ENCODE measurements at regions not wholly inside any gene's neighbourhood (a gene's known extent, or its start where the extent isn't known, plus 50 kb on each side); places are given as distances from the start of the nearest gene placed in this dataset.

- no peak for DNase-seq (ENCODE audit: low spot score)
Measured at GRCh38 chr18:38077229-38077628, 511.6 kb upstream of the CELF4 start.

- DNase-seq (ENCODE audit: low spot score) = no peak
Measured at GRCh38 chr18:38076346-38077070, 510.9 kb upstream of the CELF4 start.

DNA sequence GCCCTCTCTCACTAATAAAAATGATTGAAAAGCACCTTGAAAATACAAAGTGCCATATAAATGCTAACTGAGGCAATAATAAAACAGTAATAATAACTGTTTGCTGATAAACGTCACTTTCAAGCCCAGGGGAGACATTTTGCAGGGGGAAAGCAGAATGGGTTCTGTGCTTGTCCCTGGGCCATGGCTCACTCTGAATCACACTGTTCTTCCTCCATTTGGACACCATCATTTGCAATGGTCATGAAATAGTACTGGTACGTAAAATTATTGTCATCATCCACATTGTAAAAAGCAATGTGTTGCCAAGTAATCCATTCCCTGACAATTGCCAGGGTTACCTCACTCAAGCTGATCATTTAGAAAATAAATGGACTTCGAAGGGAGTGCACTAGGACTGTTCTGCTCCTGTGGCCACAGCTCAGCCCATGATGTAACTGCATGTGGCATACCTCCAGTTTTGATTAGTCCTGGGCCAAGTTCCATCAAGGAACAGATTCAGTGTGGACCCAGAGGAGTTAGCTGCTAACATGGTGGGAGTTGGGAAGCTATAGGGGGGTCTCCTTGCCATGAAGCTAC lies 508.8 kb upstream of the CELF4 start:
- no peak for DNase-seq (ENCODE audit: low spot score)

DNA sequence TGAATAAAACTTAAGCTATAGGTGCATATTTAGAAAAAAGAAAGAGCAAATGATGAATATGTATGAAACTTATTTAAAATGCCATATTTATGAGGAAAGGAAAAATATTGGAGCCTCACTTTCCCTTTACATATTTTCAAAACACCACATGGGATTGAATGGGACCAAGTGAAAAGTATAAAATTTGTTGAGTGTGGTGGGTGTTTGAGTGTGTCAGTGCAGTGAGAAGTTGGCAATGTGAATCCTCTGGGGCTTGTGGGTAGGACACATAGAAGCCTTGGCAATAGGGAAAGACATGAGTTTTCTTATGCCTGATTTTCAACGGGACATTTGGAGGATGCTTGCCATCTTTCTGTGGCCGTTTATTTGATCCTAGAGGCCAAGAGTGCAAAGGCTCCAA lies 502.2 kb upstream of the CELF4 start:
- no peak for DNase-seq (ENCODE audit: low spot score)

DNA sequence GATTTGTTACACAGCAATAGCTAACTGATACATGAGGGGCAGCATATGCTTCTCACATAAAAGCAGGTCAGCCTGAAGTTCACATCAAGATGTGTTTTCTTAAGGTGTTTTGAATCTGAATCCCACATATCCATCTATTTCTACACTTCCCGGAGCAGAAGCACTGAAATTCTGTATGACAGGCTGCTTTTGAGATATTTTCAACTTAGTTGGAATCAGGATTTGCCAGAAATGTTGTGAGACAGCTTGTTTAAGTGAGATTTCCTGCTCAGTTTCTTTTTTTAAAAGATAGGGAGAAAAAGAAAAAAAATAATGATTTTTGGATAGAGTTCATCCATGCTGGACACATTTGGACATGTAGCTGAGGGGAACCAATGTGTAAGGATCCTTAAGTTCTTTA lies 501.5 kb upstream of the CELF4 start:
- DNase-seq (ENCODE audit: low spot score) = no peak

DNA sequence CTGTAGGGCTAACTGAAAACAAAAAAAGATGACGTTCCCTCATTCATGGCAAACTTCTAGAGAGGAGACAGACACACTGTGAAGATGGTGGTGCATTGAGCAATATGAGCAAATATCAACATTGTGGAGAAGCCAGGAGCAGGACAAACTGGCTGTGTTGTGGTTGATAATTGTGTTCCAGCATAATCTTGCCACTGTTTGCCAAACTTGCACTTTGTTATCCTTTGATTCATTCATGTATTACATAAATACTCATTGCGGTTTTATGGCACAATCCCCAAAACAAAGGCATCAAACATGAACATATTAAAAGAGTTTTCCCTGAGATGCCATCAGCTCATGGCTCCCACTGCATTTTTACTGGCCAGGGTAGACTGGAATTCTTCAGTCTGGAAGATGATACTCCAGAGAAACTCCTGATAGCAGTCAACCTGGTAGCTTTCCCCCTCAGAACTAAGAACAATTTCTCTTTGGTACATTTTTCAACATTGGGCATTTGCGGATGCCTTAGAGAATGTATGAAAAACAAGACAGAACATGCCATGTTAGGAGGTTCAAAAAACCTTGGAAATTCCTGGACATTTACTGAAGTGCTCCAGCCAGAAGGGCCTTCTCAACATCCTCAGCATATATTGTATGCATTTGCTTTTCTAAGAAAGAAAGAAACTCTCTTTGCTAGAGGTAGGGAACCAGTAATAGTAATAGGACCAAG lies 487.4 kb upstream of the CELF4 start:
- no peak for DNase-seq (ENCODE audit: low spot score)

- DNase-seq (ENCODE audit: low spot score) = no peak
Measured at GRCh38 chr18:38047820-38048219, 482.2 kb upstream of the CELF4 start.

- DNase-seq (ENCODE audit: low spot score) = no peak
Measured at GRCh38 chr18:38046651-38047050, 481.1 kb upstream of the CELF4 start.

- no peak for DNase-seq (ENCODE audit: low spot score)
Measured at GRCh38 chr18:38045845-38046244, 480.2 kb upstream of the CELF4 start.

DNA sequence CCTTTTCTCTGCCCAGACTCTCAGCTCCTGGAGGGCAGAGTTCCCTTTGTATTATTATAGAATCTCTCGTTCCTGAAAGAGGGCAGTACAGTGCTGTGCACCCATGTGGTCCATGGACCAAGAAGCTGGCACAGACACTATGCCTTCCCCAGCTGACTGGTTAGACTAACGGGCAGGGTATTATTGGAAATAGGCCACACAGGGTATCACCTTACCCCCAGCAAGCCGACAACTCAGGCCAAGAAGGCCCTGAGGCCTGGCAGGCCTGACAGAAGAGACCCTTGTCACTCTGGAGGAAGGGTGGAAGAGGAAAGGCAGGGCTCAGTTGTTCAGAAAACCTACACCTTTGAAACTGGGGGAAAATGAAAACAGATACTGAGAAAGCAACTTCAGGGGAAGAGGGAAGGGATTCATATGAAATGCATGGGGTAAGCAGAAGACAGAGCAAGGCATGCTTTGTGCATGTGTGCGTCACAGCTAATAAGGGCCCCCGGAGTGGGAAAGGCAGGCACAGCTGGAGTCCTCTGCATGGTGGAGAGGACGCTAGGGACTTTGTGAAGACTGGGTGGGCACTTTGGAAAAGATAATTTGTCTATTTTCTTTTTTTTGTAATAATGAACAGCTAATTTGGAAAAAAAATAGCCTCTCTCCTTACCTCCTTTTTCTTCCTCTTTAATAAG lies 476.8 kb upstream of the CELF4 start:
- DNase-seq (ENCODE audit: low spot score) = no peak

DNA sequence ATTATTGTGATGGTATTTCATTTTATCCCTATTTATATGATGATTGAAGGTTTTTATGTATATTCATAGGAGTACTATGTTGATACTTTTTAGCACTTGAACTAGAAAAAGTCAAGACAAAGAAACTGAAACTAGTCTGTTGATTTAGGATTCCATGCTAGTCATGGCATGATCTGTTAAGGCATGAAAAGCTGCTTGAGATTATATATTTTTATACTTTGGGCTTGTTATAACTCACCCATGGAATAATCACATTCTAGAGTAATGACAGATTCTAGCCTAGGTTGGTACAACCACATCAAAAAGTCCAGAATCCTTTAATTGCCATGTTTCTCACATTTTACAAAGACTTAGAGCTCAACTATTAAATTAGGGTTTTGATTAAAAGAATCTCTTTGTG lies 472.6 kb upstream of the CELF4 start:
- no peak for DNase-seq (ENCODE audit: low spot score)

- no peak for DNase-seq (ENCODE audit: low spot score)
Measured at GRCh38 chr18:38035193-38035592, 469.6 kb upstream of the CELF4 start.

- no peak for DNase-seq (ENCODE audit: low spot score)
Measured at GRCh38 chr18:38033282-38033681, 467.7 kb upstream of the CELF4 start.

DNA sequence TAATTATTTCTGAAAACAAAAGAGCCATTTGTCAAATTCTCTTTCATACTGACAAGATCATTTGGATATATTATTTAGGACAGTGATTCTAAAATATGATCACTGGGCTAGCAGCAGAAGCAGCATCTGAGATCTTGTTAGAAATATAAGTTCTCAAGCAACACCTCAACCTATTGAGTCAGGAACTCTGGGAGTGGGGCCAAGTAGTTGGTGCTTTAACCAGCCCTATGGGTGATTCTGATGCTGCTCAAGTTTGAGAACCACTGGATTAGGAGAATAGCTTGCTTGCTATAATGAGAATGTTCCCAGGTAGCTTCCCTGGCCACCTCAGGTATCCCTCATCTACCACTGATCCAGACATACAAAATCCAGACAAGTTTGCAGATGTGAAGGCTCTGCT lies 466.9 kb upstream of the CELF4 start:
- no peak for DNase-seq (ENCODE audit: low spot score)

GRCh38 chr18:38028946-38029345 lies 463.3 kb upstream of the CELF4 start:
- no peak for DNase-seq (ENCODE audit: low spot score)

- DNase-seq (ENCODE audit: low spot score) = no peak
Measured at GRCh38 chr18:38025433-38026038, 459.9 kb upstream of the CELF4 start.

DNA sequence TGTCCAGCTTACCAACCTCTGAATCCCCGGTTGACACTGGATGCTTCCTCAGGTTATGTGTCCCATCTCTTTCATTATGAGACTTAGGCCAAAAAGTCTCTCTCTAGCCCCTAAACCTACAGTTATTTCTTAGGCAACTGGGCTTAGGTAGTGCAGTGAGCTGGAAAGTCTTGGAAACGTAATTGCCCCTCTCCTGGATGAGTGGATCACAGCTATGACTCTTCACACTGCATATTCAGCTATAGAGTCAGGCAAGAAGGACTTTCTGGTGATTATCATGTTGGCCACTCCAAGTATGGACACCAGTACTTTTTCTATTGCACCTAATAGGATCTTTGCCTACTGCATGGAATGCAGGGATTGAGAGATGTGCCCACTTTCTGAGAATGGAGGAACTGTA lies 458.3 kb upstream of the CELF4 start:
- no peak for DNase-seq (ENCODE audit: low spot score)

GRCh38 chr18:38022234-38022633 lies 456.6 kb upstream of the CELF4 start:
- DNase-seq (ENCODE audit: low spot score) = no peak

DNA sequence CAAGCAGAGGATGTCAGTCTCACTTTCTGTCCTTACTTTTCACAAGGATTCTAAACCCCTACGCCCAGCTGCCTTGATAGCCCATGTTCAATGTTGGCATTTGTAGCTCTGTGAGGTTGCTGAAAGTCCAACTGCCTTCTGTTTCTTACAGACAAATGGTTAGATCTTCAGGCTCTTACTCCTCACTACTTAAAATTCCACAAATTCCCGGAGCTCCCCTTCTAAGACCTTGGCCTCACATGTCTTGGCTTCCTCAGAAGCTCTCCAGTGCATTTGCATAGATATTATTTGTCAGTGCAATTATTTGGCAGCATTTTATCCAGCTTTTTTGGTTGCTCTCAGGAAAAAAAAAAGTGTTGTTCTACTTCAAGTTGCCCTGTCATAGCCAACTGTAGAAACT lies 453.7 kb upstream of the CELF4 start:
- no peak for DNase-seq (ENCODE audit: low spot score)

- DNase-seq (ENCODE audit: low spot score) = no peak
Measured at GRCh38 chr18:38010971-38011857, 445.6 kb upstream of the CELF4 start.

- no peak for DNase-seq (ENCODE audit: low spot score)
Measured at GRCh38 chr18:38010037-38010436, 444.4 kb upstream of the CELF4 start.

DNA sequence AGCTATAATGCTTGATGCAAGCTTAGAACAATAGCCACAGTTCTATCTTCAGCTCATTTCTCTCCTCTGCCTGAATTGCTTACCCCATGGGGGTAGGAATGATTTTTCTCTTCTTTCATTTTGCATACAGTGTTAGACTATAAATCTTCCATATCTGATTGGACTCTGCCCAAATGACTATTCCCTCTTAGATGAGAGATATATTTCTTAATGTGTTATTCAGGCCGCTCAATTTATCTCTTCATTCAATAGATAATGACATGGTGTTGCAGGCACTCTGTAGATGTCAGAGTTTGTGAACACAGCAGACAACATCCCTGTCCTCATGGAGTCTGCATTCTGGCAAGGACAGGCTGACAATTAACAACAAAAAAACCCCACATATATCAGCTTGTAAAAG lies 443.7 kb upstream of the CELF4 start:
- DNase-seq (ENCODE audit: low spot score) = no peak

Measured in HuH-7.5 (cell line).